ENCODE measurements at regions not wholly inside any gene's neighbourhood (a gene's known extent, or its start where the extent isn't known, plus 50 kb on each side); places are given as distances from the start of the nearest gene placed in this dataset.
A peak's percentile ranks its signal among the peaks of the same experiment; 100 is the strongest.

GRCh38 chr2:207385903-207386302, 143.9 kb upstream of the CREB1 start:
- no peak for DNase-seq (ENCODE audit: low spot score)
- no peaks in the 10 kb centered on the region for H3K36me3 Mint-ChIP-seq (ENCODE audit: low read depth)
- no peaks in the 10 kb centered on the region for H3K27me3 Mint-ChIP-seq (ENCODE audit: low read depth)
- peak overlapping the region; percentile 57 for H3K27ac Mint-ChIP-seq (ENCODE audit: unreplicated experiment)
- H3K9me3 Mint-ChIP-seq (ENCODE audit: low read depth), result peaks cover 14% of the 10 kb centered on the region
- H3K4me3 Mint-ChIP-seq (ENCODE audit: unreplicated experiment), result no peak overlapping the region
- no peak for TF ChIP-seq CTCF (IDR thresholded peaks at IDR 0.05)
- H3K4me1 Mint-ChIP-seq (ENCODE audit: low read depth), result peaks cover 24% of the 10 kb centered on the region

- H3K27ac Mint-ChIP-seq (ENCODE audit: unreplicated experiment), result no peak overlapping the region
- no peak overlapping the region for H3K4me3 Mint-ChIP-seq (ENCODE audit: unreplicated experiment)
- H3K4me1 Mint-ChIP-seq (ENCODE audit: low read depth), result peaks cover 18% of the 10 kb centered on the region
- no peak for DNase-seq (ENCODE audit: low spot score)
- TF ChIP-seq CTCF (IDR thresholded peaks at IDR 0.05), result no peak
- H3K9me3 Mint-ChIP-seq (ENCODE audit: low read depth), result peaks cover 10% of the 10 kb centered on the region
- no peaks in the 10 kb centered on the region for H3K36me3 Mint-ChIP-seq (ENCODE audit: low read depth)
- no peaks in the 10 kb centered on the region for H3K27me3 Mint-ChIP-seq (ENCODE audit: low read depth)
Observed at GRCh38 chr2:207387001-207387571, 142.7 kb upstream of the CREB1 start.

GRCh38 chr2:207390302-207391095, 139.3 kb upstream of the CREB1 start:
- no peak for TF ChIP-seq CTCF (IDR thresholded peaks at IDR 0.05)
- H3K4me1 Mint-ChIP-seq (ENCODE audit: low read depth), result peaks cover 21% of the 10 kb centered on the region
- H3K27me3 Mint-ChIP-seq (ENCODE audit: low read depth), result no peaks in the 10 kb centered on the region
- H3K9me3 Mint-ChIP-seq (ENCODE audit: low read depth), result peaks cover 5% of the 10 kb centered on the region
- no peak overlapping the region for H3K27ac Mint-ChIP-seq (ENCODE audit: unreplicated experiment)
- H3K4me3 Mint-ChIP-seq (ENCODE audit: unreplicated experiment), result no peak overlapping the region
- no peak for DNase-seq (ENCODE audit: low spot score)
- peaks cover 3% of the 10 kb centered on the region for H3K36me3 Mint-ChIP-seq (ENCODE audit: low read depth)

- no peak for DNase-seq (ENCODE audit: low spot score)
- no peak for TF ChIP-seq CTCF (IDR thresholded peaks at IDR 0.05)
- peak overlapping the region; percentile 93 for H3K27ac Mint-ChIP-seq (ENCODE audit: unreplicated experiment)
- H3K9me3 Mint-ChIP-seq (ENCODE audit: low read depth), result peaks cover 7% of the 10 kb centered on the region
- H3K36me3 Mint-ChIP-seq (ENCODE audit: low read depth), result peaks cover 3% of the 10 kb centered on the region
- H3K4me3 Mint-ChIP-seq (ENCODE audit: unreplicated experiment), result no peak overlapping the region
- H3K27me3 Mint-ChIP-seq (ENCODE audit: low read depth), result no peaks in the 10 kb centered on the region
- H3K4me1 Mint-ChIP-seq (ENCODE audit: low read depth), result peaks cover 19% of the 10 kb centered on the region
Observed at GRCh38 chr2:207394203-207394781, 135.5 kb upstream of the CREB1 start.

GRCh38 chr2:207394812-207395534, 134.8 kb upstream of the CREB1 start:
- TF ChIP-seq CTCF (IDR thresholded peaks at IDR 0.05), result no peak
- H3K36me3 Mint-ChIP-seq (ENCODE audit: low read depth), result peaks cover 3% of the 10 kb centered on the region
- DNase-seq (ENCODE audit: low spot score), result no peak
- H3K27ac Mint-ChIP-seq (ENCODE audit: unreplicated experiment), result peak overlapping the region; percentile 93
- no peak overlapping the region for H3K4me3 Mint-ChIP-seq (ENCODE audit: unreplicated experiment)
- no peaks in the 10 kb centered on the region for H3K27me3 Mint-ChIP-seq (ENCODE audit: low read depth)
- peaks cover 7% of the 10 kb centered on the region for H3K9me3 Mint-ChIP-seq (ENCODE audit: low read depth)
- peaks cover 19% of the 10 kb centered on the region for H3K4me1 Mint-ChIP-seq (ENCODE audit: low read depth)

All from chondrocyte (in vitro differentiated cells).